Parathyroid adenoma (tissue), 2 donors: ENCODE measurements at regions not wholly inside any gene's neighbourhood (a gene's known extent, or its start where the extent isn't known, plus 50 kb on each side); places are given as distances from the start of the nearest gene placed in this dataset.
"Not testable (repeated sequence)": the region's sequence is repeated elsewhere in the genome, so short reads cannot be mapped to it uniquely, and the experiment has no call there.

ENCODE experiments used
- H2AFZ ChIP-seq: fragments of 300-600 bp; sonication (generic); one replicate; pipeline ENCODE4 v1.7.0; 2017; ENCODE audit warnings: antibody characterized with exemption, mild to moderate bottlenecking
- H3K27ac ChIP-seq: fragments of 300-600 bp; sonication (generic); one replicate; pipeline ENCODE4 v1.7.0; 2017
- H3K27me3 ChIP-seq: fragments of 300-600 bp; sonication (generic); one replicate; pipeline ENCODE4 v1.7.0; 2017; ENCODE audit warnings: low read length; ENCODE audit not compliant: control insufficient read depth, insufficient read depth
- H3K36me3 ChIP-seq: fragments of 300-600 bp; sonication (generic); one replicate; pipeline ENCODE4 v1.7.0; 2017; ENCODE audit warnings: low read length; ENCODE audit not compliant: control insufficient read depth, insufficient read depth
- H3K4me1 ChIP-seq: fragments of 300-600 bp; sonication (generic); one replicate; pipeline ENCODE4 v1.7.0; 2017; ENCODE audit warnings: control low read depth
- H3K4me2 ChIP-seq: fragments of 300-600 bp; sonication (generic); one replicate; pipeline ENCODE4 v1.7.0; 2017; ENCODE audit warnings: low read length
- H3K4me3 ChIP-seq: fragments of 300-600 bp; sonication (generic); one replicate; pipeline ENCODE4 v1.7.0; 2017; ENCODE audit warnings: low read depth, low read length
- H3K79me2 ChIP-seq: fragments of 300-600 bp; sonication (generic); one replicate; pipeline ENCODE4 v1.7.0; 2017; ENCODE audit warnings: control low read depth
- H3K9ac ChIP-seq: fragments of 300-600 bp; sonication (generic); one replicate; pipeline ENCODE4 v1.7.0; 2017; ENCODE audit warnings: mild to moderate bottlenecking
- H3K9me3 ChIP-seq: fragments of 300-600 bp; sonication (generic); one replicate; pipeline ENCODE4 v1.7.0; 2017; ENCODE audit warnings: low read length; ENCODE audit not compliant: control insufficient read depth
- CTCF ChIP-seq: fragments of 300-600 bp; sonication (generic); IDR thresholded peaks from one replicate; pipeline ENCODE4 v1.7.0; 2017; ENCODE audit warnings: antibody characterized with exemption, mild to moderate bottlenecking
- donor health status: primary hyperparathyroidism.

GRCh38 chr4:188403272-188403671, 264.0 kb downstream of the TRIML1 start:
- Histone ChIP-seq H3K79me2 (no peaks in the 10 kb centered on the region), H3K4me1 (no peaks in the 10 kb centered on the region), H3K27me3 (no peaks in the 10 kb centered on the region), H3K27ac (no peak overlapping the region), H3K4me2 (no peak overlapping the region), H3K4me3 (no peak overlapping the region), H3K9me3 (no peaks in the 10 kb centered on the region), H3K36me3 (no peaks in the 10 kb centered on the region), H3K9ac (no peak overlapping the region), H2AFZ (no peak overlapping the region)
- no peak for TF ChIP-seq CTCF

- H3K79me2 ChIP-seq, H3K4me3 ChIP-seq, H3K36me3 ChIP-seq, H3K27ac ChIP-seq, H3K4me1 ChIP-seq, H3K27me3 ChIP-seq, H3K9ac ChIP-seq, H2AFZ ChIP-seq, H3K4me2 ChIP-seq, H3K9me3 ChIP-seq: not testable (repeated sequence)
These were observed 266.0 kb downstream of the TRIML1 start for GRCh38 chr4:188405071-188405835.

GRCh38 chr4:188408244-188409030, 269.2 kb downstream of the TRIML1 start:
- no peak overlapping the region for H3K9ac ChIP-seq
- H3K27me3 ChIP-seq: no peaks in the 10 kb centered on the region
- no peak overlapping the region for H3K4me3 ChIP-seq
- H3K27ac ChIP-seq: no peak overlapping the region
- H3K4me1 ChIP-seq: no peaks in the 10 kb centered on the region
- no peaks in the 10 kb centered on the region for H3K36me3 ChIP-seq
- no peak overlapping the region for H3K4me2 ChIP-seq
- TF ChIP-seq CTCF: no peak
- H3K9me3 ChIP-seq: no peaks in the 10 kb centered on the region
- no peak overlapping the region for H2AFZ ChIP-seq
- no peaks in the 10 kb centered on the region for H3K79me2 ChIP-seq

GRCh38 chr4:188409851-188410250, 270.6 kb downstream of the TRIML1 start:
- no peak for TF ChIP-seq CTCF
- Histone ChIP-seq H3K9me3 (no peaks in the 10 kb centered on the region), H3K4me1 (no peaks in the 10 kb centered on the region), H3K79me2 (no peaks in the 10 kb centered on the region), H3K27ac (no peak overlapping the region), H3K9ac (no peak overlapping the region), H3K4me3 (no peak overlapping the region), H3K4me2 (no peak overlapping the region), H2AFZ (no peak overlapping the region), H3K27me3 (no peaks in the 10 kb centered on the region), H3K36me3 (no peaks in the 10 kb centered on the region)

- Histone ChIP-seq H3K9me3 (no peaks in the 10 kb centered on the region), H3K27me3 (no peaks in the 10 kb centered on the region), H3K4me3 (no peak overlapping the region), H3K79me2 (no peaks in the 10 kb centered on the region), H3K27ac (no peak overlapping the region), H3K36me3 (no peaks in the 10 kb centered on the region), H2AFZ (no peak overlapping the region), H3K4me1 (no peaks in the 10 kb centered on the region), H3K4me2 (no peak overlapping the region), H3K9ac (no peak overlapping the region)
- no peak for TF ChIP-seq CTCF
These were observed 272.6 kb downstream of the TRIML1 start for GRCh38 chr4:188411805-188412204.
